COLO668 (cell line): ENCODE measurements at regions not wholly inside any gene's neighbourhood (a gene's known extent, or its start where the extent isn't known, plus 50 kb on each side); places are given as distances from the start of the nearest gene placed in this dataset.
"Not testable (repeated sequence)": the region's sequence is repeated elsewhere in the genome, so short reads cannot be mapped to it uniquely, and the experiment has no call there.

Experiments
- DNase-seq: peaks from one replicate; lab custom pipeline; 2025; ENCODE audit not compliant: unreplicated experiment; lab: John Stamatoyannopoulos, UW

DNA sequence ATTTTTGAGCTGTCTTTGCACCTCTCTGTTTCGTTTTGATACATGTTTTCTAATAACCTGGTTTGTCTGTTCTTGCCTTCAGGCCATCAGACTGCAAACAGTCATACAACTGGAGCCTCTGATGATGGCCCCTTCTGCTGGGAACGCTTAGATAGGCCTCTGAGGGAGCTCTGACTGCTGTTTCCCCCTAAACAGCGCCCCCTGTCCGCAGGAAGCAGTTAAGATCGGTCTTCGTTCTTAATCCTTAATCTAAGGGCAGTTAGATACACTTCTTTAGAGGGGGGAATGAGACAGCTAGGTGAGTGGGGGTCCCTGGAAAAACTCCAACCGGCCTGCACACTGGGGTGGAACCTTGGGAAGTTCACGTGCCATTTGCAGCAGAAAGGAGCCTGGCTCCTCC, 1338.8 kb upstream of the SEL1L start:
- no peak for DNase-seq

DNA sequence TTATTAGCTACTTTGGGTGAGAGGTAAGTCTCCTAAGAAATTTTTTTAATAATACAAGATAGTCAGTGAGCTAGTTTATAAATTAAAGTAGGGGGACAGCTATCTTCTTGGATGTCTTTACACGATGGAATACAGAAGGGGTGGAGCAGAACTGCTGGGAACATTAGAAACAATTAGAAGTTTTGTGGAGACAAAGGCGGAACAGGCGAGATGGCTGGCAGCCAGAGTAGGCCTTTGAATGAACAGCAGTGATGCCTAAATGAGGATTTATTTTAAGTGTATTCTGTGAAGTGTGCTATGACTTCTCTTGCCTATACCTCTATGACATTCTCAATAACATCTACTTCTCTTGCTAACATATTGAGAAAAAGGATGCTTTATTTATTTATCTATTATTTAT, 1345.3 kb upstream of the SEL1L start:
- no peak for DNase-seq

DNA sequence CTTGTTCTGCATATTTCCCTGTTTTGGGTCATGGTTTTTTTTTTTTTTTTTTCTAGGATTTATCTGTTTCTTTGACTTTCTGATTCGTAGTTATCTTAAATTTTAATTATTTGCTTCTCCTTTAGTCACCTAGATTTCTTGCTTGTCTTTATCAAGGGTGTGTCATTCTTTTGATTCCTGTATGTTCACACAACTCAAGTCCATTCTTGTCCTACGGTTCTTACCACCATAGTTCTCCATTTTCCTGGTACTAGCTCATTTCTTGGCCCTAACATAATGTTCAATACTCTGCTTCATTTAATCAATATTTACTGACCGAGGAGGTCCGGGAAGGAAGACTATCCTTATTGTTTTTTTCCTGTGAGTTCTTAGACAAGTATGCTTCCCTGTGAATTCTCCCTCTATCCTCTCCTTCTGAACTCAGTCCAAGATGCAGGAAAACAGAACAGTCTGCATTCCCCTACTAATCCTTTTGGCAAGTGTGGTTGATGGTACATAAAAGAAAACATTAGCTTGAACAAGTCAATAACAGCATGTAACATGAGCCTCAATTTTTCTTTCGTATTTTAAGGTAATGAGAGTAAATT, 1346.4 kb upstream of the SEL1L start:
- DNase-seq = no peak

DNA sequence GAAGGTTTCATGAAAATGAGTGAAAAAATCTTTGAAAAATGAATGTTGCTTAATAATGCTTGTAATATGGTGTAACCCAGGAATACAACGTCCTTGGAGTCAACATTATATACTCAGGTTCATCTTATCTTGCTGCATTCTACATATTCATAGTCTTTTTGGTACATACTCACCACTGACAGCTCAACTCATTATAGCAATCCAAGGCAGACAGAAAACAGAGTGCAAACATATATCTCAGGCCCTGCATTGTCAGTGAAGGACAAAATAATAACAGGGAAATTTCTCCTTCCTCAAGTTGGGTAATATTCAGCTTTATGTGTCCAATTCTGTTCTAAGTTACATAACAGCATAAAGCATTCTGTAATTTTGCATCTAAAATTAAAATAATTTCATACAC, 1353.0 kb upstream of the SEL1L start:
- DNase-seq = no peak

DNA sequence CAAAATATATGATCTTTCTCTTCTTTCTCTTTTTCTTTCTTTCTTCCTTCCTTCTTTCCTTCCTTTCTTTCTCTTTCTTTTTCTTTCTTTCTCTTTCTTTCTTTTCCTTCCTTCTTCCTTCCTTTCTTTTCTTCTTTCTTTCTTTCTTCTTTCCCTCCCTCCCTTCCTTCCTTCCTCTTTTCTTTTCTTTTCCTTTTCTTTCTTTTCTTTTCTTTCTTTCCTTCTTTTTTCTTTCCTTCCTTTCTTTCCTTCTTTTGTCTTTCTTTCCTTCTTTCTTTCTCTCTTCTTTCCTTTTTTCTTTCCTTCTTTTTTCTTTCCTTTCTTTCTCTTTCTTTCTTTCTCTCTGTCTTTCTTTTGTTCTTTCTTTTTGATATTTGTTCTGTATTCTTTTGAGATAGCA, 1356.0 kb upstream of the SEL1L start:
- no peak for DNase-seq

DNA sequence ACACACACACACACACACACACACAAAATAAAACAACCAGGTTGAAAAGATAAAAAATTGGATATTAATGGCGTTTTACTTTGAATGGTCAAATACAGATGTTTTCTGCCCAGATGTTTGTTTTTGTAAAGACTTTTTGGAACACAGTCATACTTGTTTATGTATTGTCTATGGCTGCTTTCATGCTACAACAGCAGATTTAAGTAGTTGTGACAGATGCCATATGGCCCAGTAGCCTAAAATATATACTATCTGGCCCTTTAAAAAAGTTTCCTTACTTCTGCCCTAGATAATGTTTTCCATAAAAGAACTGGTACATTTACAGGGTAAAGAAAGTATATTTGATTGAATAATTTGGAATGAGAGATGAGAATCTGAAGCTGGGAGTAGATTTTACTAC, 1362.8 kb upstream of the SEL1L start:
- no peak for DNase-seq

DNA sequence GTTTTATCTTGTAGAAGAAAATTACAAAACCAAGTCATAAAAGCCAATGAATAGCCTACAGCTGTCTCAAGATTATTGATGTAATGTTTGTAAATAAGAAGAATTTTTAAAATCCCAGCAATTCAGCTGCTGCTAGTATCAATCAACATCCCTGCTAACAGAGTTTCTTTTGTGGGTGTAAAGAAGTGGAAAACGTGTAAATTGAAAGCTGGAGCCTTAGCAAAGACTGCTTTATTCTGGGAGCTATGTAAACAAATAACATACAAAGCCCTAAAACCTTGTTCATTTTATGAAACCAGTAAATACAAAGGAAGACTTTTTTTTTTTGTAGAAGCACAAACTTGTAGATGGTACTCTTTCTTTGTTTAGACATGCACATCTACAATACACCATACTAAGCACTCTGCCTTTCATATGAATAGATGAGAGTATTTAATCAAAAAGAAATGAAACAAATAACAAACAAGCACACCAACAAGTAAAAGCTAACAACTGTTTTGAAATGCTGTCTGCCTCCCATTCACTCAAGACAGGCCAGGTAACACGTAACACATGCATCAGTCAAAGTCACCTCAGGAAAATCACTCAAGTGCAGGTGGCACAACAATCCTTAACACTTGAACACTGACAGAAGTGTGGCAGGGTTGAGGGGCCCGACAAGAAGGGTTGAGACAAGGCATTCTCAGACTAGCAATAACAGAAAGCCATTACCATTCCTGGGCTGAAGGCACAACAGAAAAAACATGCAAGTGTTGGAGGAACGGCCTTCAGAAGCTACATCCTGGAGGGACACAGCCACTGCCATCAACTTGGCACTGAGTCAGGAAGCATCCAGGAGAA, 1364.0 kb upstream of the SEL1L start:
- no peak for DNase-seq

DNA sequence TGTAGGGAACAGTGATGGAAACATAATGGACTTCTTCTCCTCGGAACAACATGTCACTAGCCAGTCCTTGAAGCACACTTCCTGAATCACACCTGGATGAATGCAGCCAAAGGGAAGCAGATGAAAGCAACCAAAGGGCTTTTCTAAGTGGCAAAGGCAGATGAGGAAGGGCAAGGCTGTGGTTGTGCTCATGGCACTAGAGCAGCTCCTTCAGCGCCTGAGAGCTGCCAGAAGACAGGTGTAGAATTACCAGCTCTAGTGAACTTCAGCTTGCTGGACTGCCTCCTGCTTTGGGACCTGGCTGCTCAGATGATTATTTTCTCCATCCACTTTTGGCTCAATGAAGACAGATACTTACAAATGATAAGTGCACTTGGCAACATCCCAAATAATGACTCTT, 1372.1 kb upstream of the SEL1L start:
- DNase-seq = no peak

DNA sequence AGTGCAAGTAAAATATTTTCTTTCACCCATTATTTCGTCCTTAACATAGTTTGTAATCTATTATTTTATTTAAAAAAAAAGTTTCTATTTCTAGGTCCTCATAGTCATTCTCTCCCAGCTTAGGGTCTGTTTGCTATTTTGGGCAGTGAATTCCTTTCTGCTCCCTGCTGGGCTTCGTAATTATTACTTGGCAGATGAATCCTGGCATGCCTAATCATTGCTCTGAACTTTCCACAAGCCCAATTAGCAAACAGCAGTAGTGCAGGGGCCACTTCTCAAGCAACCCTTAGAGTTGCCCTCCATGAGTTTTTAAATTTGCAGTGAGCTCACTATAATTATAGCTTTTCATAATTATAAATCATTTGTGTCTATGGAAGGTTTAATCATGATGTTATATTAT, 1378.3 kb upstream of the SEL1L start:
- no peak for DNase-seq

DNA sequence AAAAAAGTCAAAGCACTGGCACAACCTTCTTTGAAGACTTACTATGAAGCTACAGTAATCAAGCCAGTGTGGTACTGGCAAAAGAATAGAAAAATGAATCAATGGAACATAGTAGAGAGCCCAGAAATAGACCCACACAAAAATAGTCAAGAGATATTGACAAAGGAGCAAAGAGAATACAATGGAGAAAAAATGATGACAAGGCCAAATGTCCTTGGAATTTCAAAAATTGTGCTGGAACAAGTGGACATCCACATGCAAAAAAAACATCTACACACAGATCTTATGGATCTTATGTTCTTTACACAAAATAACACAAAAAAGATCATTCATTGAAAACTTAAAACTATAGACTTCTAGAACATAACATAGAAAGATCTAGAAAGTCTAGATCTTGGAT, 1379.7 kb upstream of the SEL1L start:
- no peak for DNase-seq

DNA sequence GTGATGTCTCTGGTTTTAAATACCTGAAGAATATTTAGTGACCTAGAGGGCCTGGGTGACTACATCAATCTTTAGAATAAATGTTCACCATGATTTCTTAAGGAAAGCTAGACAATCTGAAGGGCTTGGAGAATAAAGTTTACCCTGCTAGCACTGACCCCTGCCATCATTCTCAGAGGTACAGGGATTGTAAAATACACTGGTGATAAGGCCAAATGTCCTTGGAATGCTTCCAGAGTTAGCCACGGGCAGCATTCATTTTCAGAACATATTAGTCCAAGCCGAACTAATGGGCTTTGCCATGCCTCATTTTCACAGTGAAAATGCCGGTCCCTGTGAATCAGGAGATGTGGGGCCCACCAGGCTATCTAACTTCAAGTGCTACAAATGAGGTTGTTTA, 1381.7 kb upstream of the SEL1L start:
- no peak for DNase-seq

DNA sequence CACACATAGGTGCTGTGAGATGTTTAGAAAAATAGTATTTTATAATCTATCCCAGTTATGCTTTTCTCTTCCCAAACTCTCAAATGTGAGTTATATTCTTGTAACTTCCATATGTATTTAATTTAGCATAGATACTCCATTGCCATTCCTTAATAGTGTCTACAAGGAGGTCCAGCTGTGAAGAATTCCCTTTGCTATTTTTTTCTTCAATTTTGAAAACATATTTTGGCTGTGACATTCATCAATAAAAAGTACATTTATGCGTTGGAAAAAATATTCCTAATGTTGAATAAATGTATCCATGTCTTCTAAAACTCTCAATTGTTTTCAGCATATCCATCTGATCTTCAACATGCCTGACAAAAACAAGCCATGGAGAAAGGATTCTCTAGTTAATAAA, 1402.0 kb upstream of the SEL1L start:
- no peak for DNase-seq

DNA sequence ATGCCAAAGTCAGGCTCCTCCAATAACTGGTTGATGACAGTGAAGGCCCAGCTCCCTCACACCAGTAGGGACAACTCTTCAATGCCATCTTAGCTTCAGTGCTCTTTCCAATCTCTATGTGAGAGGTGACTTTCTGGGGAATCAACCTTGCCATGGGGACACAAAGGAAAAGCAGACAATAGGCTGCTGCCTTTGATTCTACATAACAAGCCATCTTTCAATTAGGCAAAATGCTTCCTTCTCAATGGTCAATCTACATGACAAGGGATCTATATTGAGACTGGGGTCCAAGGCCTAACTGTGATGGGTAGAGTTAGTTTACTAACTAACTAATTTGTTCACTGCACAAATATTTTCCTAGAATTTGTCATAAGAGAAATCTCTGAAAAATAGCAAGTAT, 1417.5 kb upstream of the SEL1L start:
- DNase-seq = no peak

DNA sequence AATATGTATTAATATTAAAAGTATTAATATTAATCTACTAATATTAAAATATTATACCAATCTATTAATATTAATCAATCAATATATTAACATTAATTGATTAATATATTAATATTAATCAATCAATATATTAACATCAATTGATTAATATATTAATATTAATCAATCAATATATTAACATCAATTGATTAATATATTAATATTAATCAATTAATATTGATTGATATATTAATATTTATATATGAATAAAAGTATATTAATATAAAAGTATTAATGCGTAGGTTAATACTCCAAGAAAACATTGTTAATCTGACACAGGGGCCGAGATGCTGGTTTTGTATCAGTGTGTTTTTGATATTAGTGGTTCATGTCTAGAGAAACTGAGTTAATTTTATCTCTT, 1430.1 kb upstream of the SEL1L start:
- no peak for DNase-seq

DNA sequence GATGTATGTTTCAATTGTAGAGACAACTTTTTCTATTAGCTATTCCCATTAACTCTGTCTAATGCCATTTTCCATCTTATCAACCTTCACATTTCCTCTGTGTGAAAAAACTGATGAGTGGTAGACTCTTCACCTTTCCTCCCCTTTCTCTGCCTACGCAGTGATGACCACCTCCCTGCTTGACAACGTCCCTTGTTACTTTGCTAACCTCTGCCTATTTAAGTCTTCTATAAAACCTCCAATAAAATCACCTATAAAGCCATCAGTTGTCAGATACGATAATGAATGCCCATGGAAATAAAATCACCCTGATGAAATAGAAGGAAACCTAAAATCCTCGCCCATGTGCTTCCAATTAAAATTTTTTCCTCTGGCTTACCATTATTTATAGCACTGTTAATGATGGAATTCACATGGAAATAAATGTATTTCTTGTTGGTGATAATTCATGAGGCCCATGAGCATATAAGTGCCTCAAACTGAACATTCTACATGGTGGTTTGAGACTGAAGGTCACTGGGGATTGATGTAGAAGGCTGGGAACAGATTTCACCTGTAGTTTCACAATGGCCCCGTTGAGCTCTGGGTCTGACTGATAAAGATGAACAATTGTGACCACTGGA, 1454.0 kb upstream of the SEL1L start:
- no peak for DNase-seq

DNA sequence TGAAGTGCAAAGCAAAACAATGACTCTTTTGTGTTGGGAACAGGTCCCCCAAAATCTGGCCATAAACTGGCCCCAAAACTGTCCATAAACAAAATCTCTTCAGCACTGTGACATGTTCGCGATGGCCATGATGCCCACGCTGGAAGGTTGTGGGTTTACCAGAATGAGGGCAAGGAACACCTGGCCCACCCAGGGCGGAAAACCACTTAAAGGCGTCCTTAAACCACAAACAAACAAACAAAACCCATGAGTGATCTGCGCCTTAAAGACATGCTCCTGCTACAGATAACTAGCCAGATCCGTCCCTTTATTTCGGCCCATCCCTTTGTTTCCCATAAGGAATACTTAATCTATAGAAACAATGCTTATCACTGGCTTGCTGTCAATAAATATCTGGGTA, 1460.9 kb upstream of the SEL1L start:
- DNase-seq = not testable (repeated sequence)

DNA sequence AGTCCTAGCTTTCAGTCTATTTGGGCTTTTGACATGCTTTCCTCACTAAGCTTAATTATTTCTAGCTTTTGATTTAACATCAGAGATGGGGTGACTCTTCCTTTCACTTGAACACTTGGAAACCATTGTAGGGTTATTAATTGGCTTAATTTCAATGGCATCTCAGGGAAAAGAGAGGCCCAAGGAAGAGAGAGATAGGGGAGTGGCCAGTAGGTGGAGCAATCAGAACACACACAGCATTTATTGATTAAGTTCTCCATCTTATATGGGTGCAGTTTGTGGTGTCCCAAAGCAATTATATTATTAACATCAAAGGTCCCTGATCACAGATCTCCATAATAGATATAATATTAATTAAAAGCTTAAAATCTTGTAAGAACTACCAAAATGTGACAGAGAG, 1466.1 kb upstream of the SEL1L start:
- no peak for DNase-seq

DNA sequence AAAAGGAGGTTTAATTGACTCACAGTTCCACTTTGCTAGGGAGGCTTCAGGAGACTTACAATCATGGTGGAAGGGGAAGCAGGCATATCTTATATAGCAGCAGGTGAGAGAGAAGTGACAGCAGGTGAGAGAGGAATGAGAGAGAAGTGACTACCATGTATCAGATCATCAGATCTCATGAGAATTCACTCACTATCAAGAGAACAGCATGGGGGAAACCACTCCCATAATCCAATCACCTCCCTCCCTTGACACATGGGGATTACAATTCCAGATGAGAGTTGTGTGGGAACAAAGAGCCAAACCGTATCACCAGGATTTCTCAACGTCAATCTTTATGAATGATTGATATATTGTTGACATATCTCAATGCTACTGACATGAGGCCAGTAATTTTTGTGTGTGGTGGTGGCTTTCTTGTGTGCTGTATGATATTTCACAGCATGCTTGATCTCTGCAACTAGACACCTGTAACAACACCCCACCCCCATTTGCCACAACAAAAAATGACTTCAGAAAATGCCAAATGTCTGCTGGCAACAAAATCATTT, 1470.9 kb upstream of the SEL1L start:
- no peak for DNase-seq

DNA sequence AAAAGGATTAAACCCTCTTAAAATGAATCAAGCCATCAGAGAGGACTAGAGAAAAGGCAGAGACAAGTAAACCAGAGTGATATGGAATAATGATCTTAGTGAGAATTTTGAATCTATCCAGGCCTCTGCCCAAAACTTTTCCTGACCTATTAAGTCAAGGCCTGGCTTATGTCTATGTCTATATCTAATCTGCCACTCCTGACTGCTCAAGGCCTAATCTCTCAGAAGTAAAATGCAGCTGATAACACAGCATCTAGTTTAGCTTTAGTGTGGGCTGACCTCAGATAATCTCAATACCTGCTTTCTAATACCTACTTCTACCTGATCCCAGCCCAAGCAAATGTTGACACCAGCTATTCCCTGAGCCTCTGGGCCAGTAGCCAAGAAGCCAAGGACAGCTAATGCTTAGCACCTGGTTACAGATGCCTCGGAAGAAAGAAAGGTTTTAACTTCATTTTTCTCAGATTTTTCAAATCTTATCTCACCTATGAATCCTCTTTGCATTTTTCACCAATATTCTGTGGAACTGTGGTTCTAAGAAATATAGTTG, 1472.5 kb upstream of the SEL1L start:
- DNase-seq = no peak

DNA sequence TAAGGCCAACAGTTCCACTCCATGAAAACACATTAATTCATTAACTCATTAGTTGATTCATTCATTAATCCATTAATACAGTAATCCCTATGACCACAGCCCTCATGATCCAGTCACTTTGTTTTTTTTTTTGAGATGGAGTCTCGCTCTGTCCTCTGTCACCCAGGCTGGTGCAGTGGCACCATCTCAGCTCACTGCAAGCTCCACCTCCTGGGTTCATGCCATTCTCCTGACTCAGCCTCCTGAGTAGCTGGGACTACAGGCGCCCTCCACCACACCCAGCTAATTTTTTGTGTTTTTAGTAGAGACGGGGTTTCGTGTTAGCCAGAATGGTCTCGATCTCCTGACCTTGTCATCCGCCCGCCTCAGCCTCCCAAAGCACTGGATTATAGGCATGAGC, 1473.4 kb upstream of the SEL1L start:
- DNase-seq = not testable (repeated sequence)

DNA sequence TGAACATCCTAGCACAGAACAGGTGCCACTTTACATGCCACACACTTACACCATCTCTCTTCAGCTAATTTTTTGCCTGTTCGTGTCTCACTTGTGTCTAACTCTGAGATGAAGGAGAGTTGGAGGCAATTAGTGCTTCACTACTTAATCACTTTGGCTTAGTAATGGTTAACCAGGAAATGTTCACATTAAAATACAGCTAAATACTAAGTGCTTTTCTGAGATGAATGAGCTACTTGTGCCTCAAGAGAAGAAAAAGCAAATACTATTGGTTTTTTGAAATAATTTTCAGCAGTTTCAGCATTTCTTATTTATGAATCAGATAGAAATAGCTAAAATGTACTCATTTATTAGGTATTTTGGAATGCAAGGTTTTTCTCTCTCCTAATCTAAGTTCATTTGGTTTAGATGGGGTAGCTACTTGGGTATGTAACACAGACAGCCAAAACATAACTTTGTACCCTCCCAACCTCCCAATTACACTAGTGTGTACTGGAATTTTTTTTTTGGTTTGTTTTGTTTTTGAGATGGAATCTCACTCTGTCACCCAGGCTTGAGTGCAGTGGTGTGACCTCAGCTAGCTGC, 1474.1 kb upstream of the SEL1L start:
- no peak for DNase-seq

DNA sequence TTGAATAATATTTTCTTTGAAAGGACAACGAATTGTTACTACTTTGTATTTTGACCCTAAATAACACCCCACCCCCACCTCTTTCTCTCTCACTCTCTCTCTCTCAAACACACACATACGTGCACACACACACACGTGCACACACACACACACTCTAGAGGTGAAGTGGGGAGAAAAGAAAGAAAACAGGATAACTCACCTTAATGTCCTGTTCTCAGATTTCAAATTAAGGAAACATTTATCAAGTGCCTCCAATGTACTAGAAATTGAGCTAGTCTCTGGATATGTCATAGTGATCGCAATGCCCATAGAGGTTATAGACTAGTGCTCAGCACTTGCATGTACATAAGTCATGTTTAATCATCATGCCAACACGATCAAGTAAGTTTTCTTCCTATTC, 1483.6 kb upstream of the SEL1L start:
- DNase-seq = no peak
